Lung (tissue), 11 donors: ENCODE measurements at regions not wholly inside any gene's neighbourhood (a gene's known extent, or its start where the extent isn't known, plus 50 kb on each side); places are given as distances from the start of the nearest gene placed in this dataset.

Source experiments
- ATAC-seq: fragments of 200-7000 bp; cut with Tn5 transposase; one replicate; pipeline ENCODE4 v1.9.1; 2020; ENCODE audit warnings: moderate number of reproducible peaks; ENCODE audit not compliant: insufficient read depth, low FRiP score
- DNase-seq, 3 donors: peaks; one replicate each; pipeline ENCODE4 v3.0.0-alpha.2; 2013 to 2017
- H3K27ac ChIP-seq, 2 donors: one replicate each; pipeline ENCODE4 v1.5.1; 2013; ENCODE audit warnings: mild to moderate bottlenecking in 2 of 2, moderate library complexity in 2 of 2, control low read depth in 1 of 2, inconsistent platforms in 1 of 2, low read depth in 1 of 2, low read length in 1 of 2
- H3K27me3 ChIP-seq, 3 donors: one replicate each; pipeline ENCODE4 v1.5.1; 2013; ENCODE audit warnings: low read length in 2 of 3; ENCODE audit not compliant: control insufficient read depth in 3 of 3, insufficient read depth in 3 of 3
- H3K36me3 ChIP-seq, 4 donors: one replicate each; pipeline ENCODE4 v1.5.1; 2013; ENCODE audit warnings: low read length in 4 of 4, mild to moderate bottlenecking in 1 of 4, moderate library complexity in 1 of 4; ENCODE audit not compliant: control insufficient read depth in 4 of 4, insufficient read depth in 4 of 4
- H3K4me1 ChIP-seq, 5 donors: one replicate each; pipeline ENCODE4 v1.5.1; 2013; ENCODE audit warnings: low read length in 5 of 5, mild to moderate bottlenecking in 2 of 5, moderate library complexity in 1 of 5; ENCODE audit not compliant: control insufficient read depth in 5 of 5, insufficient read depth in 5 of 5
- H3K4me3 ChIP-seq: one replicate; pipeline ENCODE4 v1.5.1; 2013; ENCODE audit warnings: mild to moderate bottlenecking, control low read depth, moderate library complexity
- H3K9ac ChIP-seq, 2 donors: one replicate each; pipeline ENCODE4 v1.5.1; 2013; ENCODE audit warnings: low read length in 2 of 2, control low read depth in 1 of 2; ENCODE audit not compliant: insufficient read depth in 1 of 2
- H3K9me3 ChIP-seq, 4 donors: one replicate each; pipeline ENCODE4 v1.5.1; 2013; ENCODE audit warnings: low read length in 3 of 4, mild to moderate bottlenecking in 1 of 4, moderate library complexity in 1 of 4; ENCODE audit not compliant: control insufficient read depth in 4 of 4, insufficient read depth in 3 of 4
- WGBS, 2 donors: extraction: QIAGEN DNeasy Blood & Tissue Kit; methylation state at CpG; one replicate each; pipeline ENCODE4 v1.1.7; 2013; 5-methylcytosine and 5-hydroxymethylcytosine counted together
- TF ChIP-seq, protein P1 (sequence below): IDR thresholded peaks from 2 replicates; pipeline ENCODE4 v1.5.1; 2012; ENCODE audit warnings: mild to moderate bottlenecking; ENCODE audit errors: control extremely low read depth, extremely low read depth
- donor health status: control.
- donor health status: control.
- donor health status: Bipolar disorder and iron deficiency.
- donor health status: healthy.
- donor health status: DM: yes; HTN: yes; CAD: no.

DNA sequence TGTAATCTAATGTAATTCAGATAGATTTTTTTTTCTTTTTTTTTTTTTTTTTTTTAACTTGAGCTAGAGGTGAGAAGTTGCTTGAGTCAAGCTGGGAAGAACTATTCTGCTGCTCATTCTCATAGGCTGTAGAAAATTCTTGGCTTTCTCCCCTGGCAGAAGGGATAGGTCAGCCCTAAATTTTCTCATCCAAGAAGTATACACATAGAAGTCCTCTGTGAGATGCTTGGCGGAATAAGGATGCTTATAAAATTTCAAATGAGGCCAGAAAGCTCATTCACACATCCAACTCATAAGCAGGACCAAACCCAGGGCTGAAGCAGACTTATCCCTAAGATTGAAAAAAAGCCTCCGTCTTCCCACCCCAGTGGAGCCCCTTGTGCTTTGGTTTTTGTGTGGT is 572.5 kb downstream of the SQOR start:
- no peak for ATAC-seq

DNA sequence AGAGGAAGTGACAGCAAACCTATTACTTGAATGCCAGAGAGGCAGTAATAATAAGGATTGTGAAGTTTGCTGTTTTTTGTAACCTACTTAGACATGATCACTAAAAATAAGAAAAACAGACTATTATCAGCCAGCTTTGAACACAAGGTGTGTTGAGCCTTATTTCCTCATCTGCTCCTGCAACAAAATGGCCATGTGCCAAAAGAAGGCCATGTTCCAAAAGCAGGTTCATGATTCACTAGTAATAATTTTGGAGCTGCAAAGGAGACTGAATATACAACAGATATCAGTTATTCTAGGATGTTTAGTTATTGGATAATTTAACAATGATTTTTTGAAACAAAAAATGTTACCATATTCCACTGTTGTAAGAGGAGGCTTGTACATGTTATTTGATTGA is 578.7 kb downstream of the SQOR start:
- Histone ChIP-seq H3K9me3 (peaks cover 0 to 3% (median 0%) of the 10 kb centered on the region in 4 donors), H3K36me3 (no peaks in the 10 kb centered on the region), H3K27me3 (no peaks in the 10 kb centered on the region), H3K4me1 (no peaks in the 10 kb centered on the region), H3K27ac (no peak overlapping the region), H3K4me3 (no peak overlapping the region), H3K9ac (no peak overlapping the region)
- TF ChIP-seq, protein P1, sequence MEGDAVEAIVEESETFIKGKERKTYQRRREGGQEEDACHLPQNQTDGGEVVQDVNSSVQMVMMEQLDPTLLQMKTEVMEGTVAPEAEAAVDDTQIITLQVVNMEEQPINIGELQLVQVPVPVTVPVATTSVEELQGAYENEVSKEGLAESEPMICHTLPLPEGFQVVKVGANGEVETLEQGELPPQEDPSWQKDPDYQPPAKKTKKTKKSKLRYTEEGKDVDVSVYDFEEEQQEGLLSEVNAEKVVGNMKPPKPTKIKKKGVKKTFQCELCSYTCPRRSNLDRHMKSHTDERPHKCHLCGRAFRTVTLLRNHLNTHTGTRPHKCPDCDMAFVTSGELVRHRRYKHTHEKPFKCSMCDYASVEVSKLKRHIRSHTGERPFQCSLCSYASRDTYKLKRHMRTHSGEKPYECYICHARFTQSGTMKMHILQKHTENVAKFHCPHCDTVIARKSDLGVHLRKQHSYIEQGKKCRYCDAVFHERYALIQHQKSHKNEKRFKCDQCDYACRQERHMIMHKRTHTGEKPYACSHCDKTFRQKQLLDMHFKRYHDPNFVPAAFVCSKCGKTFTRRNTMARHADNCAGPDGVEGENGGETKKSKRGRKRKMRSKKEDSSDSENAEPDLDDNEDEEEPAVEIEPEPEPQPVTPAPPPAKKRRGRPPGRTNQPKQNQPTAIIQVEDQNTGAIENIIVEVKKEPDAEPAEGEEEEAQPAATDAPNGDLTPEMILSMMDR = no peak
- ATAC-seq (no peak), DNase-seq (no peak)

More for the DNA sequence above, 572.5 kb downstream of the SQOR start:
- TF ChIP-seq, protein P1 = no peak
- H3K36me3 ChIP-seq = no peaks in the 10 kb centered on the region
- H3K4me1 ChIP-seq = no peaks in the 10 kb centered on the region
- no peak overlapping the region for H3K4me3 ChIP-seq
- 83 to 86% methylated on average over 2 of the region's 2 CpGs for WGBS, 2 donors
- peaks cover 0 to 5% (median 1%) of the 10 kb centered on the region in 4 donors for H3K9me3 ChIP-seq
- H3K27ac ChIP-seq = no peak overlapping the region
- H3K9ac ChIP-seq = no peak overlapping the region
- DNase-seq = no peak
- H3K27me3 ChIP-seq = no peaks in the 10 kb centered on the region

DNA sequence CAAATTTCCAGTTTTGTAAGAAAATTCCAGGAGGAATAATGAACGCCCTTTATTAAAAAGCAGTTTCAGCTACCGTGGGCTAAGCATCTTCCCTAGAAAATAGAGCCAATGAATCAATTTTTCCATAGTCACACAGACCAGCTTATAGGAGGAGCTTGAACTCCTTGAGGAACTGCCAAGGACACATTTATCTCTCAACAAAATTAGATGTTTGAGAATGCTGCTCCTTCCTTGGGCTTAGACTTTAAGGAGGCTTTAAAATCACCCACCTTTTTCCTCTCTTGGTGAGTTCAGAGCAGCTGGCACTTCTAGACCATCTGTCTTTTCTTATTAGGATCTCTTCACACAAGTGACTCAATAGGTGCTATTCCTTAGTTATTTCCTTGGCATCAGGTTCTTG is 588.0 kb downstream of the SQOR start:
- DNase-seq = no peak
- 79 to 92% methylated on average over 2 of the region's 2 CpGs for WGBS, 2 donors
- Histone ChIP-seq H3K27ac (no peak overlapping the region), H3K36me3 (no peaks in the 10 kb centered on the region), H3K4me1 (no peaks in the 10 kb centered on the region), H3K9me3 (peaks cover 0 to 2% (median 0%) of the 10 kb centered on the region in 4 donors), H3K9ac (no peak overlapping the region), H3K4me3 (no peak overlapping the region), H3K27me3 (no peaks in the 10 kb centered on the region)
- no peak for ATAC-seq
- TF ChIP-seq, protein P1 = no peak

DNA sequence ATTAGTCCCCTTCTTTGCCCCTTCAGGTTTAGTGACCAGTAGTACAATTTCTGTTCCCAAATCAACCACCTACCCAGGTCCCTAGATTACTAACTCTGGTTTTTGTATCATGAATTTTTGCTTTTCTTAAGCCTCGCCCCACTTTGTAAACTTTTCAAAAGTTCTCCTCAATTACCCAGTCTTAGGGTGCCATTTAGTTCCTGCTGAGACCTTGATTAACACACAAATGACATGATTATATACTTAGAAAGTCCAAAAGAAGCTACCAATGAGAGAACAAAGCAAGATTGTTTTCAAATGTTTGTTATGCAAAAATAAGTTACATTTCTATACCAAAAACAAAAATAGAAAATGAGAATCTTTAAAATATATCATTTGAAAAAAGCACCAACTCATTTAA is 594.4 kb downstream of the SQOR start:
- 76 to 82% methylated on average over 1 of the region's 1 CpG for WGBS, 2 donors
- Histone ChIP-seq H3K27ac (no peak overlapping the region), H3K27me3 (no peaks in the 10 kb centered on the region), H3K9ac (no peak overlapping the region), H3K9me3 (peaks cover 0 to 2% (median 0%) of the 10 kb centered on the region in 4 donors), H3K4me3 (no peak overlapping the region), H3K4me1 (no peaks in the 10 kb centered on the region), H3K36me3 (no peaks in the 10 kb centered on the region)
- ATAC-seq (no peak), DNase-seq (no peak)
- TF ChIP-seq, protein P1 = no peak
